Small intestine (tissue), 7 donors: ENCODE measurements at regions not wholly inside any gene's neighbourhood (a gene's known extent, or its start where the extent isn't known, plus 50 kb on each side); places are given as distances from the start of the nearest gene placed in this dataset.
A peak's percentile ranks its signal among the peaks of the same experiment; 100 is the strongest.

Experiments used
- DNase-seq, 2 donors: peaks; one replicate each; pipeline versions ENCODE4 v3.0.0 to v3.0.0-alpha.2; 2013
- FAIRE-seq: peaks from 2 replicates; lab custom pipeline; 2012; peaks lifted over from hg19 to GRCh38; lab: Jason Lieb, UNC
- H3K27ac ChIP-seq, 3 donors: one replicate each; pipeline ENCODE4 v1.5.1; 2013; ENCODE audit warnings: low read length in 2 of 3, mild to moderate bottlenecking in 2 of 3, control low read depth in 1 of 3, inconsistent platforms in 1 of 3, low read depth in 1 of 3, moderate library complexity in 1 of 3
- H3K27me3 ChIP-seq, 3 donors: one replicate each; pipeline ENCODE4 v1.6.1; 2013; ENCODE audit warnings: low read length in 3 of 3, inconsistent platforms in 1 of 3; ENCODE audit not compliant: control insufficient read depth in 3 of 3, insufficient read depth in 3 of 3
- H3K36me3 ChIP-seq, 3 donors: one replicate each; pipeline ENCODE4 v1.6.1; 2013; ENCODE audit warnings: low read length in 3 of 3, inconsistent platforms in 1 of 3, low read depth in 1 of 3, mild to moderate bottlenecking in 1 of 3, moderate library complexity in 1 of 3; ENCODE audit not compliant: control insufficient read depth in 3 of 3, insufficient read depth in 2 of 3
- H3K4me1 ChIP-seq, 3 donors: one replicate each; pipeline ENCODE4 v1.6.1; 2013; ENCODE audit warnings: low read length in 2 of 3, inconsistent platforms in 1 of 3, low read depth in 1 of 3, mild to moderate bottlenecking in 1 of 3, moderate library complexity in 1 of 3; ENCODE audit not compliant: control insufficient read depth in 3 of 3, insufficient read depth in 2 of 3
- H3K4me3 ChIP-seq, 3 donors: one replicate each; pipeline ENCODE4 v1.5.1; 2013; ENCODE audit warnings: low read length in 3 of 3, control low read depth in 1 of 3, inconsistent platforms in 1 of 3, low read depth in 1 of 3, mild to moderate bottlenecking in 1 of 3, moderate library complexity in 1 of 3
- H3K9me3 ChIP-seq, 2 donors: one replicate each; pipeline ENCODE4 v1.6.1; 2013; ENCODE audit warnings: low read depth in 1 of 2, low read length in 1 of 2; ENCODE audit not compliant: control insufficient read depth in 2 of 2, insufficient read depth in 1 of 2
- WGBS, 3 donors: extraction: QIAGEN DNeasy Blood & Tissue Kit; methylation state at CpG; one replicate each; pipeline ENCODE4 v1.1.7; 2013; 5-methylcytosine and 5-hydroxymethylcytosine counted together
- donor health status: healthy with polysubstance abuse.
- donor health status: control.
- donor health status: control.
- donor health status: Bipolar disorder and iron deficiency.
- donor health status: healthy.

GRCh38 chr2:204261846-204262245 lies 283.4 kb upstream of the PARD3B start:
- no peaks in the 10 kb centered on the region for H3K36me3 ChIP-seq
- no peak overlapping the region for H3K27ac ChIP-seq
- 68 to 82% (median 80%) methylated on average over 4 of the region's 4 CpGs for WGBS, 3 donors
- FAIRE-seq (no peak), DNase-seq (no peak)
- no peak overlapping the region for H3K4me3 ChIP-seq
- no peaks in the 10 kb centered on the region for H3K27me3 ChIP-seq
- peaks cover 0 to 3% (median 0%) of the 10 kb centered on the region in 3 donors for H3K4me1 ChIP-seq
- no peaks in the 10 kb centered on the region for H3K9me3 ChIP-seq

GRCh38 chr2:204264085-204264553 lies 281.2 kb upstream of the PARD3B start:
- H3K4me1 ChIP-seq: peaks cover 0 to 3% (median 0%) of the 10 kb centered on the region in 3 donors
- H3K36me3 ChIP-seq: no peaks in the 10 kb centered on the region
- no peak overlapping the region for H3K4me3 ChIP-seq
- H3K27me3 ChIP-seq: no peaks in the 10 kb centered on the region
- FAIRE-seq (no peak), DNase-seq (no peak)
- 74 to 89% (median 81%) methylated on average over 16 of the region's 16 CpGs for WGBS, 3 donors
- no peaks in the 10 kb centered on the region for H3K9me3 ChIP-seq
- no peak overlapping the region for H3K27ac ChIP-seq

GRCh38 chr2:204264621-204265140 lies 280.6 kb upstream of the PARD3B start:
- DNase-seq (no peak), FAIRE-seq (no peak)
- H3K9me3 ChIP-seq: no peaks in the 10 kb centered on the region
- no peaks in the 10 kb centered on the region for H3K27me3 ChIP-seq
- 68 to 80% (median 70%) methylated on average over 5 of the region's 5 CpGs for WGBS, 3 donors
- no peak overlapping the region for H3K27ac ChIP-seq
- no peak overlapping the region for H3K4me3 ChIP-seq
- no peaks in the 10 kb centered on the region for H3K36me3 ChIP-seq
- H3K4me1 ChIP-seq: peaks cover 0 to 3% (median 0%) of the 10 kb centered on the region in 3 donors

GRCh38 chr2:204265681-204266181 lies 279.5 kb upstream of the PARD3B start:
- Histone ChIP-seq H3K9me3 (peaks cover 0 to 9% of the 10 kb centered on the region in 2 donors), H3K27ac (no peak overlapping the region), H3K4me1 (no peaks in the 10 kb centered on the region), H3K4me3 (no peak overlapping the region), H3K27me3 (no peaks in the 10 kb centered on the region), H3K36me3 (no peaks in the 10 kb centered on the region)
- no peak for FAIRE-seq
- DNase-seq: peak in 1 of 2 donors; percentile 38
- 37 to 71% (median 65%) methylated on average over 7 of the region's 7 CpGs for WGBS, 3 donors

DNA sequence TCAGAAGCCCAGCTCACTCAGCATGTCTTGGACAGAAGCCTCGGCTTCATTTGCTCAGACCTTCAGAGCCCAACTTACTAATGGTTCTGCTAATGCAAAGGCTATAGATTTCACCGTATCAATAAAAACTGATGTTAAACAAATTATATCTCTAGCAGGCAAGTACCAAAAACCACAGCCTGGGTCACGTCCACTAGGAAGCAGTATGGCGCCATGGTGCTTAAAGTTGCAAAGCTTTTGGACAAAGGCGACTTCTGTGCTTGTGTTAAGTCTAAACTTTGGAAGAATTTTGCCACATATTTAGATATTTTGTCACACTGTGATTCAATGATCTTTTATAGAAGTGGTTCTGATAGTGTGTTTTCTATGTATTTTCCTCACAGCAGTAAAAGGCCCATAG lies 276.8 kb upstream of the PARD3B start:
- H3K9me3 ChIP-seq: peaks cover 0 to 9% of the 10 kb centered on the region in 2 donors
- H3K36me3 ChIP-seq: no peaks in the 10 kb centered on the region
- DNase-seq (no peak), FAIRE-seq (no peak)
- WGBS, 3 donors: 90 to 94% (median 90%) methylated on average over 5 of the region's 5 CpGs
- H3K4me3 ChIP-seq: no peak overlapping the region
- H3K4me1 ChIP-seq: no peaks in the 10 kb centered on the region
- no peaks in the 10 kb centered on the region for H3K27me3 ChIP-seq
- H3K27ac ChIP-seq: no peak overlapping the region

DNA sequence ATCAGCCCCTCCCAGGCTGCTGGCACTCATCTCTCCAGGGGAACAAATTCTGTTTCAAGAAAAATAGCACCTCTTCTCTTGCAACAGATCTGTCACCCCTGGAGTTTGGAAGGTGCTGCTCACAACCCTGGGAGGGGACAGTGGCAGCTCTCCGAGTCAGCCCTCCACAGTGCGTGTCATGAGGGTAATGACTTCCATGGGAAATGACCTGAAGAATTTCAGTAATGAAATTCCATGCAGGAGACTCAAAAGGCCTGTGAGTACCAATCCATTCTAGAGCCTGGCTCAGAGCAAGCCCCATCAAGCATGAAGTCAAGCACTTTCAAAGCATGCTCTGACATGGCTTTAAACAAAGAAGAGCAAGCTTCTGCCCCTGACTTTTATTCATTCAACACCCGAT lies 276.3 kb upstream of the PARD3B start:
- Histone ChIP-seq H3K27ac (no peak overlapping the region), H3K9me3 (peaks cover 0 to 9% of the 10 kb centered on the region in 2 donors), H3K4me3 (no peak overlapping the region), H3K36me3 (no peaks in the 10 kb centered on the region), H3K27me3 (no peaks in the 10 kb centered on the region), H3K4me1 (no peaks in the 10 kb centered on the region)
- no peak for DNase-seq
- no peak for FAIRE-seq
- WGBS, 3 donors: 85 to 91% (median 86%) methylated on average over 3 of the region's 3 CpGs

GRCh38 chr2:204272089-204272488 lies 273.2 kb upstream of the PARD3B start:
- Histone ChIP-seq H3K9me3 (peaks cover 0 to 9% of the 10 kb centered on the region in 2 donors), H3K27ac (no peak overlapping the region), H3K36me3 (no peaks in the 10 kb centered on the region), H3K4me1 (no peaks in the 10 kb centered on the region), H3K27me3 (no peaks in the 10 kb centered on the region), H3K4me3 (no peak overlapping the region)
- FAIRE-seq (no peak), DNase-seq (no peak)
- WGBS, 3 donors: 56 to 82% (median 69%) methylated on average over 3 of the region's 3 CpGs

GRCh38 chr2:204272610-204273287 lies 272.5 kb upstream of the PARD3B start:
- no peaks in the 10 kb centered on the region for H3K36me3 ChIP-seq
- no peaks in the 10 kb centered on the region for H3K4me1 ChIP-seq
- H3K27me3 ChIP-seq: no peaks in the 10 kb centered on the region
- H3K4me3 ChIP-seq: no peak overlapping the region
- FAIRE-seq: no peak
- WGBS, 3 donors: 78 to 95% (median 86%) methylated on average over 2 of the region's 2 CpGs
- no peak for DNase-seq
- H3K27ac ChIP-seq: no peak overlapping the region
- H3K9me3 ChIP-seq: peaks cover 0 to 9% of the 10 kb centered on the region in 2 donors
